ENCODE measurements at regions not wholly inside any gene's neighbourhood (a gene's known extent, or its start where the extent isn't known, plus 50 kb on each side); places are given as distances from the start of the nearest gene placed in this dataset.

GRCh38 chr2:56874717-56875116, 690.9 kb downstream of the CCDC85A start:
- H3K4me1 ChIP-seq (replicated peaks) = no peaks in the 10 kb centered on the region
- 92% methylated on average over 4 of the region's 4 CpGs for WGBS

GRCh38 chr2:56889738-56890137, 705.9 kb downstream of the CCDC85A start:
- WGBS = 91% methylated on average over 2 of the region's 2 CpGs
- no peaks in the 10 kb centered on the region for H3K4me1 ChIP-seq (replicated peaks)
- no peak for TF ChIP-seq POLR2AphosphoS5 (IDR thresholded peaks at IDR 0.05)
- TF ChIP-seq POLR2A (IDR thresholded peaks at IDR 0.05) = no peak
- TF ChIP-seq CTCF (IDR thresholded peaks at IDR 0.05) = no peak

More at GRCh38 chr2:56874717-56875116, 690.9 kb downstream of the CCDC85A start:
- Histone ChIP-seq H3K27ac (no peak overlapping the region), H3K9me3 (no peaks in the 10 kb centered on the region), H3K36me3 (no peaks in the 10 kb centered on the region), H3K4me3 (no peak overlapping the region), H3K27me3 (replicated peaks; ENCODE audit: insufficient read depth) (no peaks in the 10 kb centered on the region)
- TF ChIP-seq CTCF (IDR thresholded peaks at IDR 0.05) (no peak), POLR2A (IDR thresholded peaks at IDR 0.05) (no peak), POLR2AphosphoS5 (IDR thresholded peaks at IDR 0.05) (no peak)
- no peak for DNase-seq (ENCODE audit: low spot score)
- intact Hi-C loops (cut with DNase I) = no loop called here

GRCh38 chr2:56892382-56892781, 708.6 kb downstream of the CCDC85A start:
- no peak overlapping the region for H3K4me3 ChIP-seq
- no peak overlapping the region for H3K27ac ChIP-seq
- intact Hi-C loops (cut with DNase I) = no loop called here
- no peaks in the 10 kb centered on the region for H3K4me1 ChIP-seq (replicated peaks)
- no peak for TF ChIP-seq POLR2A (IDR thresholded peaks at IDR 0.05)
- TF ChIP-seq POLR2AphosphoS5 (IDR thresholded peaks at IDR 0.05) = no peak
- no peak for DNase-seq (ENCODE audit: low spot score)
- H3K9me3 ChIP-seq = no peaks in the 10 kb centered on the region
- H3K27me3 ChIP-seq (replicated peaks; ENCODE audit: insufficient read depth) = no peaks in the 10 kb centered on the region
- H3K36me3 ChIP-seq = no peaks in the 10 kb centered on the region

More at GRCh38 chr2:56889738-56890137, 705.9 kb downstream of the CCDC85A start:
- no peak for DNase-seq (ENCODE audit: low spot score)
- intact Hi-C loops (cut with DNase I) = no loop called here
- Histone ChIP-seq H3K27me3 (replicated peaks; ENCODE audit: insufficient read depth) (no peaks in the 10 kb centered on the region), H3K36me3 (no peaks in the 10 kb centered on the region), H3K27ac (no peak overlapping the region), H3K4me3 (no peak overlapping the region), H3K9me3 (no peaks in the 10 kb centered on the region)

GRCh38 chr2:56898986-56899385, 715.2 kb downstream of the CCDC85A start:
- WGBS = 95% methylated on average over 1 of the region's 1 CpG
- Histone ChIP-seq H3K9me3 (no peaks in the 10 kb centered on the region), H3K27ac (no peak overlapping the region), H3K4me3 (no peak overlapping the region), H3K27me3 (replicated peaks; ENCODE audit: insufficient read depth) (no peaks in the 10 kb centered on the region), H3K36me3 (no peaks in the 10 kb centered on the region), H3K4me1 (replicated peaks) (no peaks in the 10 kb centered on the region)
- no peak for TF ChIP-seq POLR2A (IDR thresholded peaks at IDR 0.05)
- DNase-seq (ENCODE audit: low spot score) = no peak
- intact Hi-C loops (cut with DNase I) = no loop called here

GRCh38 chr2:56912490-56912889, 728.7 kb downstream of the CCDC85A start:
- Histone ChIP-seq H3K27ac (no peak overlapping the region), H3K9me3 (no peaks in the 10 kb centered on the region), H3K4me1 (replicated peaks) (no peaks in the 10 kb centered on the region), H3K27me3 (replicated peaks; ENCODE audit: insufficient read depth) (no peaks in the 10 kb centered on the region), H3K4me3 (no peak overlapping the region), H3K36me3 (no peaks in the 10 kb centered on the region)
- no peak for DNase-seq (ENCODE audit: low spot score)
- intact Hi-C loops (cut with DNase I) = no loop called here
- no peak for TF ChIP-seq CTCF (IDR thresholded peaks at IDR 0.05)
- TF ChIP-seq POLR2AphosphoS5 (IDR thresholded peaks at IDR 0.05) = no peak
- no peak for TF ChIP-seq POLR2A (IDR thresholded peaks at IDR 0.05)
- 66% methylated on average over 4 of the region's 4 CpGs for WGBS

GRCh38 chr2:56918790-56919189, 735.0 kb downstream of the CCDC85A start:
- Histone ChIP-seq H3K36me3 (no peaks in the 10 kb centered on the region), H3K9me3 (no peaks in the 10 kb centered on the region)
- no peak for TF ChIP-seq POLR2A (IDR thresholded peaks at IDR 0.05)
- TF ChIP-seq POLR2AphosphoS5 (IDR thresholded peaks at IDR 0.05) = no peak

More at GRCh38 chr2:56918790-56919189, 735.0 kb downstream of the CCDC85A start:
- H3K4me1 ChIP-seq (replicated peaks) = no peaks in the 10 kb centered on the region
- intact Hi-C loops (cut with DNase I) = no loop called here
- H3K4me3 ChIP-seq = no peak overlapping the region
- no peak for DNase-seq (ENCODE audit: low spot score)
- H3K27ac ChIP-seq = no peak overlapping the region
- no peaks in the 10 kb centered on the region for H3K27me3 ChIP-seq (replicated peaks; ENCODE audit: insufficient read depth)
